WTC11 (cell line): ENCODE measurements at regions not wholly inside any gene's neighbourhood (a gene's known extent, or its start where the extent isn't known, plus 50 kb on each side); places are given as distances from the start of the nearest gene placed in this dataset.

Experiments used
- ATAC-seq: fragments of 200-7000 bp; cut with Tn5 transposase; 2 replicates; pipeline ENCODE4 v1.10.0; 2021; ENCODE audit warnings: mild to moderate bottlenecking, moderate library complexity
- CTCF ChIA-PET: fragments of 300-600 bp; sonication (Branson Sonifier 250); formaldehyde crosslinking; loops from one replicate; lab custom pipeline; 2021; ENCODE audit warnings: antibody characterized with exemption; lab: Charles Lee
- POLR2A ChIA-PET: fragments of 350-600 bp; sonication (Branson Sonifier 250); formaldehyde crosslinking; loops from one replicate; lab custom pipeline; 2021; ENCODE audit warnings: antibody characterized with exemption; lab: Charles Lee
- DNase-seq: peaks from one replicate; pipeline ENCODE4 v3.0.0; 2021; ENCODE audit warnings: low spot score
- H3K27ac Mint-ChIP-seq: 2 replicates; pipeline ENCODE4 v1.8.0; 2021; ENCODE audit warnings: mixed read lengths
- H3K27me3 Mint-ChIP-seq: 2 replicates; pipeline ENCODE4 v1.8.0; 2021; ENCODE audit warnings: low read depth, mild to moderate bottlenecking, moderate library complexity, mixed read lengths
- H3K36me3 Mint-ChIP-seq: 2 replicates; pipeline ENCODE4 v1.8.0; 2021; ENCODE audit warnings: mixed read lengths
- H3K4me1 Mint-ChIP-seq: 2 replicates; pipeline ENCODE4 v1.8.0; 2022; ENCODE audit warnings: mixed read lengths
- H3K4me3 Mint-ChIP-seq: 2 replicates; pipeline ENCODE4 v1.8.0; 2021; ENCODE audit warnings: mild to moderate bottlenecking, moderate library complexity, mixed read lengths
- H3K9me3 Mint-ChIP-seq: 2 replicates; pipeline ENCODE4 v1.8.0; 2021; ENCODE audit warnings: mixed read lengths
- ATF1 ChIP-seq: sonication (generic); formaldehyde crosslinking; IDR thresholded peaks from 2 replicates; pipeline ENCODE4 v1.8.1; 2023; ENCODE audit warnings: mild to moderate bottlenecking, moderate library complexity, missing genetic modification reagents
- ETV6 ChIP-seq: sonication (generic); formaldehyde crosslinking; IDR thresholded peaks from 2 replicates; pipeline ENCODE4 v1.8.1; 2022; ENCODE audit warnings: mild to moderate bottlenecking, missing genetic modification reagents
- FOXK1 ChIP-seq: sonication (generic); formaldehyde crosslinking; IDR thresholded peaks from 2 replicates; pipeline ENCODE4 v1.8.0; 2022; ENCODE audit warnings: mild to moderate bottlenecking, moderate library complexity, missing genetic modification reagents
- GTF2I ChIP-seq: fragments of 250-450 bp; sonication (Bioruptor Pico); conservative IDR thresholded peaks from 2 replicates; pipeline ENCODE4 v1.4.0; 2021; ENCODE audit warnings: mild to moderate bottlenecking
- IRF2 ChIP-seq: sonication (generic); formaldehyde crosslinking; IDR thresholded peaks from 2 replicates; pipeline ENCODE4 v1.8.0; 2022; ENCODE audit warnings: low read depth, missing genetic modification reagents, borderline replicate concordance
- NR2C2 ChIP-seq: sonication (generic); formaldehyde crosslinking; IDR thresholded peaks from 2 replicates; pipeline ENCODE4 v1.8.0; 2022; ENCODE audit warnings: mild to moderate bottlenecking, missing genetic modification reagents
- SMAD3 ChIP-seq: sonication (generic); formaldehyde crosslinking; IDR thresholded peaks from 2 replicates; pipeline ENCODE4 v1.8.0; 2022; ENCODE audit warnings: missing genetic modification reagents, mild to moderate bottlenecking, borderline replicate concordance
- SOX15 ChIP-seq: fragments of 250-450 bp; sonication (Bioruptor Pico); IDR thresholded peaks from 2 replicates; pipeline ENCODE4 v1.9.0; 2021; ENCODE audit warnings: mild to moderate bottlenecking
- ZNF263 ChIP-seq: sonication (generic); formaldehyde crosslinking; IDR thresholded peaks from 2 replicates; pipeline ENCODE4 v1.8.1; 2022; ENCODE audit warnings: low read depth, mild to moderate bottlenecking, moderate library complexity, missing genetic modification reagents
- ZNF317 ChIP-seq: sonication (generic); formaldehyde crosslinking; IDR thresholded peaks from 2 replicates; pipeline ENCODE4 v1.8.1; 2023; ENCODE audit warnings: low read depth, mild to moderate bottlenecking, moderate library complexity, missing genetic modification reagents, borderline replicate concordance
- ZNF396 ChIP-seq: fragments of 250-450 bp; sonication (Bioruptor Pico); IDR thresholded peaks from 2 replicates; pipeline ENCODE4 v1.8.0; 2021; ENCODE audit warnings: mild to moderate bottlenecking, moderate library complexity, borderline replicate concordance
- ZNF671 ChIP-seq: fragments of 250-450 bp; sonication (Bioruptor Pico); IDR thresholded peaks from 2 replicates; pipeline ENCODE4 v1.8.0; 2021; ENCODE audit warnings: mild to moderate bottlenecking
- TF ChIP-seq, protein P1 (sequence below): fragments of 200-600 bp; IDR thresholded peaks from 2 replicates; pipeline ENCODE4 v1.8.0; 2022; ENCODE audit warnings: antibody characterized with exemption
- TF ChIP-seq, protein P2 (sequence below): fragments of 250-450 bp; sonication (Bioruptor Pico); IDR thresholded peaks from 2 replicates; pipeline ENCODE4 v1.9.0; 2021; ENCODE audit warnings: moderate library complexity, mild to moderate bottlenecking, inconsistent platforms, borderline replicate concordance
- TF ChIP-seq, protein P3 (sequence below): fragments of 250-450 bp; sonication (Bioruptor Pico); IDR thresholded peaks from 2 replicates; pipeline ENCODE4 v1.9.0; 2021; ENCODE audit warnings: mild to moderate bottlenecking
- TF ChIP-seq, protein P4 (sequence below): sonication (generic); formaldehyde crosslinking; IDR thresholded peaks from 2 replicates; pipeline ENCODE4 v1.8.1; 2022; ENCODE audit warnings: missing genetic modification reagents, borderline replicate concordance
- TF ChIP-seq, protein P5 (sequence below): sonication (generic); formaldehyde crosslinking; IDR thresholded peaks from 2 replicates; pipeline ENCODE4 v1.8.1; 2022; ENCODE audit warnings: mild to moderate bottlenecking, missing genetic modification reagents, moderate library complexity, borderline replicate concordance
- TF ChIP-seq, protein P6 (sequence below): sonication (generic); formaldehyde crosslinking; IDR thresholded peaks from 2 replicates; pipeline ENCODE4 v1.8.0; 2022; ENCODE audit warnings: mild to moderate bottlenecking, missing genetic modification reagents
- TF ChIP-seq, protein P7 (sequence below): sonication (generic); formaldehyde crosslinking; IDR thresholded peaks from 2 replicates; pipeline ENCODE4 v1.8.0; 2023; ENCODE audit warnings: mild to moderate bottlenecking, missing genetic modification reagents

DNA sequence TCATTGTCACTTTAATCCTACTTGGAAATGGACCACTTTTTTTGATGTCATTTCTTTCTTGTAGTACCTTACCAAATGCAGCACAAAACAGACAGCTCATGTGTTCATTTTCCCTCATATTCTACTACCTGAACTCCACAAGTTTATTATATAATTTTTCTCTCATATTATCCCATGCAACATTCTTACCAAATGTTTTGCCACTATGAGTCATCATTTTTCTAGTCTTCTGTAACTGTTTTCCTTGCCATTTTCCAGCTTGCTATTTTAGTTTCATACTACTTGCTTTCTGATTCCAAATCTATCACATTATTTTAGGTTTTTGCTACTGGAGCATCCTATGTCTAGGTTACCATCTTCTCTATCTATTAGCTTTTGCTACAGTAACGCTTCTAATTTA, 332.7 kb downstream of the ZFHX3 start:
- H3K9me3 Mint-ChIP-seq: peaks cover 25% of the 10 kb centered on the region
- POLR2A ChIA-PET: no interaction called here
- DNase-seq (no peak), ATAC-seq (no peak)
- H3K27ac Mint-ChIP-seq: no peak overlapping the region
- H3K27me3 Mint-ChIP-seq: no peaks in the 10 kb centered on the region
- CTCF ChIA-PET: no interaction called here
- H3K36me3 Mint-ChIP-seq: peaks cover 26% of the 10 kb centered on the region
- H3K4me3 Mint-ChIP-seq: no peak overlapping the region
- H3K4me1 Mint-ChIP-seq: peaks cover 5% of the 10 kb centered on the region
- no peak for TF ChIP-seq ETV6 (CRISPR knock-in tag)
- TF ChIP-seq SMAD3 (CRISPR knock-in tag): no peak
- TF ChIP-seq, protein P1, sequence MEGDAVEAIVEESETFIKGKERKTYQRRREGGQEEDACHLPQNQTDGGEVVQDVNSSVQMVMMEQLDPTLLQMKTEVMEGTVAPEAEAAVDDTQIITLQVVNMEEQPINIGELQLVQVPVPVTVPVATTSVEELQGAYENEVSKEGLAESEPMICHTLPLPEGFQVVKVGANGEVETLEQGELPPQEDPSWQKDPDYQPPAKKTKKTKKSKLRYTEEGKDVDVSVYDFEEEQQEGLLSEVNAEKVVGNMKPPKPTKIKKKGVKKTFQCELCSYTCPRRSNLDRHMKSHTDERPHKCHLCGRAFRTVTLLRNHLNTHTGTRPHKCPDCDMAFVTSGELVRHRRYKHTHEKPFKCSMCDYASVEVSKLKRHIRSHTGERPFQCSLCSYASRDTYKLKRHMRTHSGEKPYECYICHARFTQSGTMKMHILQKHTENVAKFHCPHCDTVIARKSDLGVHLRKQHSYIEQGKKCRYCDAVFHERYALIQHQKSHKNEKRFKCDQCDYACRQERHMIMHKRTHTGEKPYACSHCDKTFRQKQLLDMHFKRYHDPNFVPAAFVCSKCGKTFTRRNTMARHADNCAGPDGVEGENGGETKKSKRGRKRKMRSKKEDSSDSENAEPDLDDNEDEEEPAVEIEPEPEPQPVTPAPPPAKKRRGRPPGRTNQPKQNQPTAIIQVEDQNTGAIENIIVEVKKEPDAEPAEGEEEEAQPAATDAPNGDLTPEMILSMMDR: no peak
- TF ChIP-seq, protein P2, sequence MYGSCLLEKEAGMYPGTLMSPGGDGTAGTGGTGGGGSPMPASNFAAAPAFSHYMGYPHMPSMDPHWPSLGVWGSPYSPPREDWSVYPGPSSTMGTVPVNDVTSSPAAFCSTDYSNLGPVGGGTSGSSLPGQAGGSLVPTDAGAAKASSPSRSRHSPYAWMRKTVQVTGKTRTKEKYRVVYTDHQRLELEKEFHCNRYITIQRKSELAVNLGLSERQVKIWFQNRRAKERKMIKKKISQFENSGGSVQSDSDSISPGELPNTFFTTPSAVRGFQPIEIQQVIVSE (CRISPR knock-in tag): no peak
- TF ChIP-seq, protein P3, sequence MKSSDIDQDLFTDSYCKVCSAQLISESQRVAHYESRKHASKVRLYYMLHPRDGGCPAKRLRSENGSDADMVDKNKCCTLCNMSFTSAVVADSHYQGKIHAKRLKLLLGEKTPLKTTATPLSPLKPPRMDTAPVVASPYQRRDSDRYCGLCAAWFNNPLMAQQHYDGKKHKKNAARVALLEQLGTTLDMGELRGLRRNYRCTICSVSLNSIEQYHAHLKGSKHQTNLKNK: no peak
- no peak for TF ChIP-seq GTF2I
- TF ChIP-seq, protein P4, sequence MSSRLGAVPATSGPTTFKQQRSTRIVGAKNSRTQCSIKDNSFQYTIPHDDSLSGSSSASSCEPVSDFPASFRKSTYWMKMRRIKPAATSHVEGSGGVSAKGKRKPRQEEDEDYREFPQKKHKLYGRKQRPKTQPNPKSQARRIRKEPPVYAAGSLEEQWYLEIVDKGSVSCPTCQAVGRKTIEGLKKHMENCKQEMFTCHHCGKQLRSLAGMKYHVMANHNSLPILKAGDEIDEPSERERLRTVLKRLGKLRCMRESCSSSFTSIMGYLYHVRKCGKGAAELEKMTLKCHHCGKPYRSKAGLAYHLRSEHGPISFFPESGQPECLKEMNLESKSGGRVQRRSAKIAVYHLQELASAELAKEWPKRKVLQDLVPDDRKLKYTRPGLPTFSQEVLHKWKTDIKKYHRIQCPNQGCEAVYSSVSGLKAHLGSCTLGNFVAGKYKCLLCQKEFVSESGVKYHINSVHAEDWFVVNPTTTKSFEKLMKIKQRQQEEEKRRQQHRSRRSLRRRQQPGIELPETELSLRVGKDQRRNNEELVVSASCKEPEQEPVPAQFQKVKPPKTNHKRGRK (CRISPR knock-in tag): no peak
- TF ChIP-seq, protein P5, sequence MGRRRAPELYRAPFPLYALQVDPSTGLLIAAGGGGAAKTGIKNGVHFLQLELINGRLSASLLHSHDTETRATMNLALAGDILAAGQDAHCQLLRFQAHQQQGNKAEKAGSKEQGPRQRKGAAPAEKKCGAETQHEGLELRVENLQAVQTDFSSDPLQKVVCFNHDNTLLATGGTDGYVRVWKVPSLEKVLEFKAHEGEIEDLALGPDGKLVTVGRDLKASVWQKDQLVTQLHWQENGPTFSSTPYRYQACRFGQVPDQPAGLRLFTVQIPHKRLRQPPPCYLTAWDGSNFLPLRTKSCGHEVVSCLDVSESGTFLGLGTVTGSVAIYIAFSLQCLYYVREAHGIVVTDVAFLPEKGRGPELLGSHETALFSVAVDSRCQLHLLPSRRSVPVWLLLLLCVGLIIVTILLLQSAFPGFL (CRISPR knock-in tag): no peak
- TF ChIP-seq, protein P6, sequence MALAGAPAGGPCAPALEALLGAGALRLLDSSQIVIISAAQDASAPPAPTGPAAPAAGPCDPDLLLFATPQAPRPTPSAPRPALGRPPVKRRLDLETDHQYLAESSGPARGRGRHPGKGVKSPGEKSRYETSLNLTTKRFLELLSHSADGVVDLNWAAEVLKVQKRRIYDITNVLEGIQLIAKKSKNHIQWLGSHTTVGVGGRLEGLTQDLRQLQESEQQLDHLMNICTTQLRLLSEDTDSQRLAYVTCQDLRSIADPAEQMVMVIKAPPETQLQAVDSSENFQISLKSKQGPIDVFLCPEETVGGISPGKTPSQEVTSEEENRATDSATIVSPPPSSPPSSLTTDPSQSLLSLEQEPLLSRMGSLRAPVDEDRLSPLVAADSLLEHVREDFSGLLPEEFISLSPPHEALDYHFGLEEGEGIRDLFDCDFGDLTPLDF (CRISPR knock-in tag): no peak
- no peak for TF ChIP-seq ZNF263 (CRISPR knock-in tag)
- no peak for TF ChIP-seq ZNF317 (CRISPR knock-in tag)
- TF ChIP-seq ATF1 (CRISPR knock-in tag): no peak
- TF ChIP-seq NR2C2 (CRISPR knock-in tag): no peak
- TF ChIP-seq SOX15 (CRISPR knock-in tag): no peak

DNA sequence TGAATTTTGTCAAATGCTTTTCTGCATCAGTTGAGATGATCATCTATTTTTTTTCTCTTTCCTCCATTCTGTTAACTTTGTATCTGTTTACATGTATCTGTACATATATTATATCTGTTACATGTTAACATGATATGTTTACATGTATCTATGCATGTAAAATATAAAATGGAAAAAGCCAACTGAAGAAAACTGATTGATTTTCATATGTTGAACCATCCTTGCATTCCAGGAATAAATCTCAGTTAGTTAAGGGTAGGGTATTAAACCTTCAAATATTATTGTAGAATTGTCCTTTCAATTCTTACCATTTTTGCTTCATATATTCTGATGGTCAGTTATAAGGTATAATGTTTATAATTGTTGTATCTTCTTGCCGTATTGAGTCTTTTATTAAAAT, 336.1 kb downstream of the ZFHX3 start:
- H3K4me1 Mint-ChIP-seq: no peaks in the 10 kb centered on the region
- no peaks in the 10 kb centered on the region for H3K27me3 Mint-ChIP-seq
- POLR2A ChIA-PET: no interaction called here
- H3K4me3 Mint-ChIP-seq: no peak overlapping the region
- TF ChIP-seq, protein P7, sequence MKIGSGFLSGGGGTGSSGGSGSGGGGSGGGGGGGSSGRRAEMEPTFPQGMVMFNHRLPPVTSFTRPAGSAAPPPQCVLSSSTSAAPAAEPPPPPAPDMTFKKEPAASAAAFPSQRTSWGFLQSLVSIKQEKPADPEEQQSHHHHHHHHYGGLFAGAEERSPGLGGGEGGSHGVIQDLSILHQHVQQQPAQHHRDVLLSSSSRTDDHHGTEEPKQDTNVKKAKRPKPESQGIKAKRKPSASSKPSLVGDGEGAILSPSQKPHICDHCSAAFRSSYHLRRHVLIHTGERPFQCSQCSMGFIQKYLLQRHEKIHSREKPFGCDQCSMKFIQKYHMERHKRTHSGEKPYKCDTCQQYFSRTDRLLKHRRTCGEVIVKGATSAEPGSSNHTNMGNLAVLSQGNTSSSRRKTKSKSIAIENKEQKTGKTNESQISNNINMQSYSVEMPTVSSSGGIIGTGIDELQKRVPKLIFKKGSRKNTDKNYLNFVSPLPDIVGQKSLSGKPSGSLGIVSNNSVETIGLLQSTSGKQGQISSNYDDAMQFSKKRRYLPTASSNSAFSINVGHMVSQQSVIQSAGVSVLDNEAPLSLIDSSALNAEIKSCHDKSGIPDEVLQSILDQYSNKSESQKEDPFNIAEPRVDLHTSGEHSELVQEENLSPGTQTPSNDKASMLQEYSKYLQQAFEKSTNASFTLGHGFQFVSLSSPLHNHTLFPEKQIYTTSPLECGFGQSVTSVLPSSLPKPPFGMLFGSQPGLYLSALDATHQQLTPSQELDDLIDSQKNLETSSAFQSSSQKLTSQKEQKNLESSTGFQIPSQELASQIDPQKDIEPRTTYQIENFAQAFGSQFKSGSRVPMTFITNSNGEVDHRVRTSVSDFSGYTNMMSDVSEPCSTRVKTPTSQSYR (CRISPR knock-in tag): no peak
- TF ChIP-seq ZNF671: no peak
- no peak for TF ChIP-seq IRF2
- no peak for TF ChIP-seq ZNF396
- TF ChIP-seq, protein P6 (CRISPR knock-in tag): no peak
- no peak for TF ChIP-seq FOXK1 (CRISPR knock-in tag)
- TF ChIP-seq SOX15 (CRISPR knock-in tag): no peak
- DNase-seq (no peak), ATAC-seq (no peak)
- CTCF ChIA-PET: no interaction called here
- peaks cover 33% of the 10 kb centered on the region for H3K9me3 Mint-ChIP-seq
- no peak overlapping the region for H3K27ac Mint-ChIP-seq
- H3K36me3 Mint-ChIP-seq: peaks cover 34% of the 10 kb centered on the region
